ENCODE measurements at regions not wholly inside any gene's neighbourhood (a gene's known extent, or its start where the extent isn't known, plus 50 kb on each side); places are given as distances from the start of the nearest gene placed in this dataset.

DNA sequence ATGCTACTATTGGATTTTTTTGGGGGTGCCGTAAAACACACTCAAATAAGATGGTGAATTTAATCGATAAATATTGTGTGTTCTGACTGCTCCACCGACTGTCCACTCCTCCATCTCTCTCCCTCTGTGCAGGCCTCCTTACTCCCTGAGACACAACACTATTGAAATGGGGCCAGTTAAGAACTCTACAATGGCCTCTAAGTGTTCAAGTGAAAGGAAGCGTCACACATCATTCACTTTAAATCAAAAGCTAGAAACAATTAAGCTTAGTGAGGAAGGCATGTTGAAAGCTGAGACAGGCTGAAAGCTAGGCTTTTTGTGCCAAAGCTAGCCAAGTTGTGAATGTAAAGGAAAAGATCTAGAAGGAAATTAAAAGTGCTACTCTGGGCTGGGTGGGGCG is 156.7 kb downstream of the CTTN start:
- TF ChIP-seq EZH2 (IDR thresholded peaks at IDR 0.05; ENCODE audit: insufficient read depth, low read length) = no peak
- TF ChIP-seq, protein P1, sequence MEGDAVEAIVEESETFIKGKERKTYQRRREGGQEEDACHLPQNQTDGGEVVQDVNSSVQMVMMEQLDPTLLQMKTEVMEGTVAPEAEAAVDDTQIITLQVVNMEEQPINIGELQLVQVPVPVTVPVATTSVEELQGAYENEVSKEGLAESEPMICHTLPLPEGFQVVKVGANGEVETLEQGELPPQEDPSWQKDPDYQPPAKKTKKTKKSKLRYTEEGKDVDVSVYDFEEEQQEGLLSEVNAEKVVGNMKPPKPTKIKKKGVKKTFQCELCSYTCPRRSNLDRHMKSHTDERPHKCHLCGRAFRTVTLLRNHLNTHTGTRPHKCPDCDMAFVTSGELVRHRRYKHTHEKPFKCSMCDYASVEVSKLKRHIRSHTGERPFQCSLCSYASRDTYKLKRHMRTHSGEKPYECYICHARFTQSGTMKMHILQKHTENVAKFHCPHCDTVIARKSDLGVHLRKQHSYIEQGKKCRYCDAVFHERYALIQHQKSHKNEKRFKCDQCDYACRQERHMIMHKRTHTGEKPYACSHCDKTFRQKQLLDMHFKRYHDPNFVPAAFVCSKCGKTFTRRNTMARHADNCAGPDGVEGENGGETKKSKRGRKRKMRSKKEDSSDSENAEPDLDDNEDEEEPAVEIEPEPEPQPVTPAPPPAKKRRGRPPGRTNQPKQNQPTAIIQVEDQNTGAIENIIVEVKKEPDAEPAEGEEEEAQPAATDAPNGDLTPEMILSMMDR (IDR thresholded peaks at IDR 0.05; ENCODE audit: insufficient read depth, low read depth, low read length) = no peak
